Esophagus mucosa (tissue), 1 donor: ENCODE measurements at regions not wholly inside any gene's neighbourhood (a gene's known extent, or its start where the extent isn't known, plus 50 kb on each side); places are given as distances from the start of the nearest gene placed in this dataset.

Experiments used
- ATAC-seq: fragments of 200-7000 bp; cut with Tn5 transposase; one replicate; pipeline ENCODE4 v1.9.1; 2020
- donor health status: DM: yes; HTN: yes; CAD: no.

GRCh38 chr10:22765660-22766547 is 51.5 kb upstream of the PIP4K2A start:
- peak; percentile 33 for ATAC-seq

GRCh38 chr10:22764639-22765038 is 50.3 kb upstream of the PIP4K2A start:
- ATAC-seq = no peak
